Ishikawa (cell line): ENCODE measurements at regions not wholly inside any gene's neighbourhood (a gene's known extent, or its start where the extent isn't known, plus 50 kb on each side); places are given as distances from the start of the nearest gene placed in this dataset.

ENCODE experiments used
- CEBPB ChIP-seq: IDR thresholded peaks from 2 replicates; pipeline ENCODE4 v1.6.1; 2012
- CREB1 ChIP-seq: IDR thresholded peaks from 2 replicates; pipeline ENCODE4 v1.6.1; 2012; ENCODE audit warnings: low read depth
- EGR1 ChIP-seq: IDR thresholded peaks from 2 replicates; pipeline ENCODE4 v1.6.1; 2012
- EP300 ChIP-seq: IDR thresholded peaks from 2 replicates; pipeline ENCODE4 v1.6.1; 2012; ENCODE audit warnings: borderline replicate concordance
- FOXM1 ChIP-seq: IDR thresholded peaks from 2 replicates; pipeline ENCODE4 v1.6.1; 2012; ENCODE audit warnings: low read depth, borderline replicate concordance
- NFIC ChIP-seq: IDR thresholded peaks from 2 replicates; pipeline ENCODE4 v1.6.1; 2012
- RAD21 ChIP-seq: IDR thresholded peaks from 2 replicates; pipeline ENCODE4 v1.6.1; 2012; ENCODE audit warnings: low read depth
- TAF1 ChIP-seq: IDR thresholded peaks from 2 replicates; pipeline ENCODE4 v1.6.1; 2012; ENCODE audit warnings: low read depth, mild to moderate bottlenecking
- TCF12 ChIP-seq: IDR thresholded peaks from 2 replicates; pipeline ENCODE4 v1.6.1; 2012; ENCODE audit warnings: low read depth
- TEAD4 ChIP-seq: IDR thresholded peaks from 2 replicates; pipeline ENCODE4 v1.6.1; 2012
- YY1 ChIP-seq: IDR thresholded peaks from 2 replicates; pipeline ENCODE4 v1.6.1; 2012; ENCODE audit warnings: low read depth
- ZBTB7A ChIP-seq: IDR thresholded peaks from 2 replicates; pipeline ENCODE4 v1.6.1; 2012; ENCODE audit warnings: low read depth
- TF ChIP-seq, protein P1 (sequence below): IDR thresholded peaks from 2 replicates; pipeline ENCODE4 v1.6.1; 2012
- TF ChIP-seq, protein P2 (sequence below): IDR thresholded peaks from 2 replicates; pipeline ENCODE4 v1.6.1; 2012; ENCODE audit warnings: low read depth, mild to moderate bottlenecking
- TF ChIP-seq, protein P3 (sequence below): IDR thresholded peaks from 2 replicates; pipeline ENCODE4 v1.6.1; 2012

DNA sequence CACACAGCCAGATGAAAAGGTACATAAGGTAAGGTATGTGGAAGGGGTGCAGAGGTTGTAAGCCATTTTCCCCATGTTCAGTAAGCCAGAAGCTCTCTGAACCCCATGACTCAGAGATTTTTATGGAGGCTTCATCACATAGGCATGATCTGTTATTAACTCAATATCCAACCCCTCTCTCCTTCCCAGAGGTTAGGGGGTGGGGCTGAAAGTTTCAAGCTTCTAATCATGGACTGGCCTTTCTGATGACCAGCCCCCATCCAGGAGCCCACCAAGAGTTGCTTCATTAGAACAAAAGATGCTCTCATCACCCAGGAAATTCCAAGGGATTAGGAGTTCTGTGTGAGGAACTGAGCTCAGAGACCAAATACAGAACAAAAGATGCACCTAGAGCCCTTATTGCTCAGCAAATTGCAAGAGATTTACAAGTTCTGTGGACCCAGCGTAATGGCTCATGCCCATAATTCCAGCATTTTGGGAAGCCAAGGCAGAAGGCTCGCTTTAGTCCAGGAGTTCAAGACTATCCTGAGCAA lies 103.2 kb upstream of the DAAM1 start:
- TF ChIP-seq, protein P1, sequence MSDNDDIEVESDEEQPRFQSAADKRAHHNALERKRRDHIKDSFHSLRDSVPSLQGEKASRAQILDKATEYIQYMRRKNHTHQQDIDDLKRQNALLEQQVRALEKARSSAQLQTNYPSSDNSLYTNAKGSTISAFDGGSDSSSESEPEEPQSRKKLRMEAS = no peak
- TF ChIP-seq YY1 (no peak), TAF1 (no peak), CREB1 (no peak), TEAD4 (no peak), TCF12 (no peak), EP300 (no peak), EGR1 (no peak), RAD21 (no peak), FOXM1 (no peak)

DNA sequence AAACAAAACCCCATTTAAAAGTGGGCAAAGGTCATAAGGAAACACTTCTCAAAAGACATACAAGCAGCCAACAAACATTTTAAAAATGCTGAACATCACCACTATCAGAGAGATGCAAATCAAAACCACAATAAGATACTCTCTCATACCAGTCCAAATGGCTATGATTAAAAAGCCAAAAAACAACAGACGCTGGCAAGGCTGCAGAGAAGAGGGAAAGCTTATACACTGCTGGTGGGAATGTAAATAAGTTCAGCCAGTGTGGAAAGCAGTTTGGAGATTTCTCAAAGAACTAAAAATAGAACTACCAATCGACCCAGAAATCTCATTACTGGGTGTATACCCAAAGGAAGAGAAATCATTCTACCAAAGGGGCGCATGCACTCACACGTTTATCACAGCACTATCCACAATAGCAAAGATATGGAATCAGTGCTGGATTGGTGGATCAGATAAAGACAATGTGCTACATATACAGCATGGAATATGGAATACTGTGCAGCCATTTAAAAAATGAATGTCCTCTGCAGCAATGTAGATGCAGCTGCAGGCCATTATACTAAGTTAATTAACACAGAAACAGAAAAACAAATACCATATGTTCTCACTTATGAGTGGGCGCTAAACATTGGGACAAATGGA lies 102.1 kb upstream of the DAAM1 start:
- no peak for TF ChIP-seq TCF12
- TF ChIP-seq, protein P1 = no peak
- no peak for TF ChIP-seq TAF1

DNA sequence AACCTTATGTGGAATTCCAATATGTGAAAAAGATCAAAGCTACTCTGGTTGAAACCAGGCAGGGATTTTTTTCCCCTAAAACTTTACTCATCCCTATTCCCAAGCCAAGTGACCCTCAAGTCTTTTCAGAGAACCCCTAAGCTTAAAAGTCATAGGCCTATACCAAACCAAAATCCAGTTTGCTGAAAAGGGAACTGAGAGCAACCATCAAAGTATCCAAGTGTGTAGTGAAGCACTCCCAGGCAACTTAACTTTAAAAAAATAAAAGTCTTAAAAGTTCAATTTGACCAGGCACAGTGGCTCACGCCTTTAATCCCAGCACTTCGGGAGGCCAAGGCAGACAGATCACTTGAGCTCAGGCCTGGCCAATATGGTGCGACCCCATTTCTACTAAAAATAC lies 101.2 kb upstream of the DAAM1 start:
- TF ChIP-seq TEAD4 (no peak), EGR1 (no peak), CREB1 (no peak), EP300 (no peak), TCF12 (no peak), CEBPB (no peak), NFIC (no peak), TAF1 (no peak), FOXM1 (no peak), YY1 (no peak), RAD21 (no peak), ZBTB7A (no peak)
- TF ChIP-seq, protein P1 = no peak
- TF ChIP-seq, protein P2, sequence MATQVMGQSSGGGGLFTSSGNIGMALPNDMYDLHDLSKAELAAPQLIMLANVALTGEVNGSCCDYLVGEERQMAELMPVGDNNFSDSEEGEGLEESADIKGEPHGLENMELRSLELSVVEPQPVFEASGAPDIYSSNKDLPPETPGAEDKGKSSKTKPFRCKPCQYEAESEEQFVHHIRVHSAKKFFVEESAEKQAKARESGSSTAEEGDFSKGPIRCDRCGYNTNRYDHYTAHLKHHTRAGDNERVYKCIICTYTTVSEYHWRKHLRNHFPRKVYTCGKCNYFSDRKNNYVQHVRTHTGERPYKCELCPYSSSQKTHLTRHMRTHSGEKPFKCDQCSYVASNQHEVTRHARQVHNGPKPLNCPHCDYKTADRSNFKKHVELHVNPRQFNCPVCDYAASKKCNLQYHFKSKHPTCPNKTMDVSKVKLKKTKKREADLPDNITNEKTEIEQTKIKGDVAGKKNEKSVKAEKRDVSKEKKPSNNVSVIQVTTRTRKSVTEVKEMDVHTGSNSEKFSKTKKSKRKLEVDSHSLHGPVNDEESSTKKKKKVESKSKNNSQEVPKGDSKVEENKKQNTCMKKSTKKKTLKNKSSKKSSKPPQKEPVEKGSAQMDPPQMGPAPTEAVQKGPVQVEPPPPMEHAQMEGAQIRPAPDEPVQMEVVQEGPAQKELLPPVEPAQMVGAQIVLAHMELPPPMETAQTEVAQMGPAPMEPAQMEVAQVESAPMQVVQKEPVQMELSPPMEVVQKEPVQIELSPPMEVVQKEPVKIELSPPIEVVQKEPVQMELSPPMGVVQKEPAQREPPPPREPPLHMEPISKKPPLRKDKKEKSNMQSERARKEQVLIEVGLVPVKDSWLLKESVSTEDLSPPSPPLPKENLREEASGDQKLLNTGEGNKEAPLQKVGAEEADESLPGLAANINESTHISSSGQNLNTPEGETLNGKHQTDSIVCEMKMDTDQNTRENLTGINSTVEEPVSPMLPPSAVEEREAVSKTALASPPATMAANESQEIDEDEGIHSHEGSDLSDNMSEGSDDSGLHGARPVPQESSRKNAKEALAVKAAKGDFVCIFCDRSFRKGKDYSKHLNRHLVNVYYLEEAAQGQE = no peak
- TF ChIP-seq, protein P3, sequence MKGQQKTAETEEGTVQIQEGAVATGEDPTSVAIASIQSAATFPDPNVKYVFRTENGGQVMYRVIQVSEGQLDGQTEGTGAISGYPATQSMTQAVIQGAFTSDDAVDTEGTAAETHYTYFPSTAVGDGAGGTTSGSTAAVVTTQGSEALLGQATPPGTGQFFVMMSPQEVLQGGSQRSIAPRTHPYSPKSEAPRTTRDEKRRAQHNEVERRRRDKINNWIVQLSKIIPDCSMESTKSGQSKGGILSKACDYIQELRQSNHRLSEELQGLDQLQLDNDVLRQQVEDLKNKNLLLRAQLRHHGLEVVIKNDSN = no peak

DNA sequence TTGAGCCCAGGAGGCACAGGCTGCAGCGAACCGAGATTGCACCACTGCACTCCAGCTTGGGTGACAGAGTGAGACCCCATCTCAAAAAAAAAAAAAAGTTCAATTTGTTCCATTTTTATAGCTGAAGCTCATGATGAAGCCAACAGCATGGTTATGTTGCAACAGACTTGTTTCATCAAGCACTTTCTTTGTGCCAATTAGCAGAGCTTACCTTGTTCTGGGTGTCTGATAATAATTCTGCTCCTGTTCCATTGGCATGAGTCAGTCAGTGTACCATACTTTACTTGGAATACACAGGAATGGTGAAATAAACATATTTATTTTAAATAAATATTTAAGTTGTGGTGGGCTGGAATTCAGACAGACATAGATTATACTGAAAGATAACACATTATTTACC lies 100.8 kb upstream of the DAAM1 start:
- TF ChIP-seq RAD21 (no peak), TCF12 (no peak), NFIC (no peak), CREB1 (no peak), EP300 (no peak), CEBPB (no peak), TAF1 (no peak), YY1 (no peak), FOXM1 (no peak), TEAD4 (no peak), ZBTB7A (no peak), EGR1 (no peak)
- TF ChIP-seq, protein P2 = no peak
- TF ChIP-seq, protein P3 = no peak
- TF ChIP-seq, protein P1 = no peak

DNA sequence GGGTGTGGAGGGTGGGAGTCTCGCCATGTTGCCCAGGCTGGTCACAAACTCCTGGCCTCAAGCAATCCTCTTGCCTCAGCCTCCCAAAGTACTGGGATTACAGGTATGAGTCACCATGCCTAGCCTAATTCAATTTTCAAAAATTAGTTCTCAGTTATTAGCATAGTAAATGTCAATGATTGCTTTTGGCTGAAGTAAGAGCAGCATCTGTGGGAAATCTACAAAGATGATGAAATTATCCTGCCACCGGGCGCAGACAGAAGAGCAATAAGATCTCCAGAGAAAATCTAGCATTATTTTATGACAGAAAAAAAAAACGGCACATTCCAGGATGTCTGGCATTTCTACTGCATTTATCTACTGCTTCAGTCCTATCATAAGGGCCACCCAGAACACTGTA lies 97.9 kb upstream of the DAAM1 start:
- TF ChIP-seq CEBPB = no peak
- no peak for TF ChIP-seq EP300
- TF ChIP-seq, protein P1 = no peak
- TF ChIP-seq TAF1 = no peak
- no peak for TF ChIP-seq YY1
- no peak for TF ChIP-seq NFIC
- TF ChIP-seq, protein P3 = no peak
- TF ChIP-seq EGR1 = no peak
- TF ChIP-seq TCF12 = no peak
- no peak for TF ChIP-seq FOXM1
- TF ChIP-seq, protein P2 = no peak
